ENCODE measurements at regions not wholly inside any gene's neighbourhood (a gene's known extent, or its start where the extent isn't known, plus 50 kb on each side); places are given as distances from the start of the nearest gene placed in this dataset.

- TF ChIP-seq CTCF (IDR thresholded peaks at IDR 0.05): no peak
- TF ChIP-seq EZH2 (IDR thresholded peaks at IDR 0.05): no peak
Observed at GRCh38 chr2:128752691-128753263, 434.1 kb upstream of the HS6ST1 start.

Measured in neural progenitor cell (in vitro differentiated cells).